ENCODE measurements at regions not wholly inside any gene's neighbourhood (a gene's known extent, or its start where the extent isn't known, plus 50 kb on each side); places are given as distances from the start of the nearest gene placed in this dataset.

DNA sequence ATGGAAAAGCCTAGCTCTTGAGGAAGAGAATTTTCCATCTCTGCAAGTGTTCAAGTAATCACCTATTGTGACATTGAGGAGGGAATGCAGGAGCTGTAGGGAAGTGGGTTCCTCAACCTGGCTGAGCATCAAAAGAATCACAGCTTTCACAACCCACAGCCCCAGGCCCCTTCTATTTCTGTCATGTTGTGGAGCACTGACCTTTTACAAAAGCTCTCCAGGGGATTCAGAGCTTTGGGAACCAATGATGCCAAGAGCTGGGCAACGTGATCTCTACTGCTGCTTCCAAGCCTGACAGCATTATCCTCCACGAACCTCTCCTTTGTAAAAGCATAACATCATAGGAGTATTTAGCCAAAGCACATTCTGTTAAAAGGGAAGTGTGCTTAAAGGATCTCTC, 231.1 kb downstream of the ADAMTS9 start:
- Histone ChIP-seq H3K27ac (ENCODE audit: insufficient read depth in 1 of 2, low read depth in 1 of 2, low read length in 2 of 2, poor library complexity in 1 of 2, severe bottlenecking in 2 of 2) (no peak overlapping the region), H3K4me3 (ENCODE audit: control insufficient read depth in 1 of 7, extremely low read depth in 1 of 7, insufficient read depth in 4 of 7, low read depth in 2 of 7, low read length in 6 of 7) (no peak overlapping the region), H3K9me3 (ENCODE audit: control extremely low read depth in 1 of 5, control insufficient read depth in 4 of 5, insufficient read depth in 2 of 5, low read depth in 1 of 5, low read length in 4 of 5) (no peaks in the 10 kb centered on the region), H3K4me1 (ENCODE audit: control extremely low read depth in 1 of 4, control insufficient read depth in 4 of 4, insufficient read depth in 4 of 4, low read length in 3 of 4) (no peaks in the 10 kb centered on the region), H3K36me3 (ENCODE audit: control insufficient read depth in 4 of 4, insufficient read depth in 4 of 4, low read length in 3 of 4) (no peaks in the 10 kb centered on the region), H3K27me3 (replicated peaks in 2 of 5; ENCODE audit: control insufficient read depth in 4 of 5, insufficient read depth in 5 of 5, low read length in 4 of 5) (peaks cover 4 to 72% (median 10%) of the 10 kb centered on the region in 5 experiments)
- DNase-seq = no peak
- POLR2A ChIA-PET = no interaction called here
- CTCF ChIA-PET = no interaction called here
- no CpG with 5 or more reads among the region's 2 CpGs for WGBS (ENCODE audit: insufficient coverage)

DNA sequence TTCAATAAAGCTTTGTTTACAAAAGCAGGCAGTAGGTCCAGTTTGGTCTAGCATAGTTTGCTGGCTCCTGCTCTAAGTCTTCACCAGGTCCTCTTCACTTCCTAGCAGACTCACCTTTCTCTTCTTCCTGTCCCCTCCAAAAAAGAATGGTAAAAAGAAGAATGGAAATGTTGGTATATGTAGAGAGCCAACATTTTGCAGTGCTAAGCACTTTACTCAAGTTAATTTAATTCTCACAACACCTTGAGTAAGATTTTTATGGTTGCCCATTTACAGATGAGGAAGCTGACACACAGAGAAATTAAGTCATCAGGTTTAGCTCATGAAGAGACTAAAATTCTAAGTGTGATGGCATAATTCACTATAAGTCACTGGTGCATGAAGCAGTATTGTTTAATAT, 230.1 kb upstream of the PRICKLE2 start:
- H3K27ac ChIP-seq (ENCODE audit: insufficient read depth in 1 of 2, low read depth in 1 of 2, low read length in 2 of 2, poor library complexity in 1 of 2, severe bottlenecking in 2 of 2) = no peak overlapping the region
- peaks cover 4 to 68% (median 12%) of the 10 kb centered on the region in 5 experiments for H3K27me3 ChIP-seq (replicated peaks in 2 of 5; ENCODE audit: control insufficient read depth in 4 of 5, insufficient read depth in 5 of 5, low read length in 4 of 5)
- no peaks in the 10 kb centered on the region for H3K9me3 ChIP-seq (ENCODE audit: control extremely low read depth in 1 of 5, control insufficient read depth in 4 of 5, insufficient read depth in 2 of 5, low read depth in 1 of 5, low read length in 4 of 5)
- H3K36me3 ChIP-seq (ENCODE audit: control insufficient read depth in 4 of 4, insufficient read depth in 4 of 4, low read length in 3 of 4) = no peaks in the 10 kb centered on the region
- no peak for DNase-seq
- no peaks in the 10 kb centered on the region for H3K4me1 ChIP-seq (ENCODE audit: control extremely low read depth in 1 of 4, control insufficient read depth in 4 of 4, insufficient read depth in 4 of 4, low read length in 3 of 4)
- ChIA-PET CTCF (no interaction called here), POLR2A (no interaction called here)
- H3K4me3 ChIP-seq (ENCODE audit: control insufficient read depth in 1 of 7, extremely low read depth in 1 of 7, insufficient read depth in 4 of 7, low read depth in 2 of 7, low read length in 6 of 7) = no peak overlapping the region

- Histone ChIP-seq H3K9me3 (ENCODE audit: control extremely low read depth in 1 of 5, control insufficient read depth in 4 of 5, insufficient read depth in 2 of 5, low read depth in 1 of 5, low read length in 4 of 5) (no peaks in the 10 kb centered on the region), H3K27me3 (replicated peaks in 2 of 5; ENCODE audit: control insufficient read depth in 4 of 5, insufficient read depth in 5 of 5, low read length in 4 of 5) (peaks cover 4 to 68% (median 12%) of the 10 kb centered on the region in 5 experiments), H3K4me3 (ENCODE audit: control insufficient read depth in 1 of 7, extremely low read depth in 1 of 7, insufficient read depth in 4 of 7, low read depth in 2 of 7, low read length in 6 of 7) (no peak overlapping the region), H3K36me3 (ENCODE audit: control insufficient read depth in 4 of 4, insufficient read depth in 4 of 4, low read length in 3 of 4) (no peaks in the 10 kb centered on the region), H3K27ac (ENCODE audit: insufficient read depth in 1 of 2, low read depth in 1 of 2, low read length in 2 of 2, poor library complexity in 1 of 2, severe bottlenecking in 2 of 2) (no peak overlapping the region), H3K4me1 (ENCODE audit: control extremely low read depth in 1 of 4, control insufficient read depth in 4 of 4, insufficient read depth in 4 of 4, low read length in 3 of 4) (no peaks in the 10 kb centered on the region)
- WGBS (ENCODE audit: insufficient coverage) = 100% methylated on average over 3 of the region's 5 CpGs
- DNase-seq = no peak
- POLR2A ChIA-PET = no interaction called here
- CTCF ChIA-PET = no interaction called here
Observed at GRCh38 chr3:64454768-64455167, 229.5 kb upstream of the PRICKLE2 start.

- H3K27ac ChIP-seq (ENCODE audit: insufficient read depth in 1 of 2, low read depth in 1 of 2, low read length in 2 of 2, poor library complexity in 1 of 2, severe bottlenecking in 2 of 2) = no peak overlapping the region
- peaks cover 4 to 66% (median 12%) of the 10 kb centered on the region in 5 experiments for H3K27me3 ChIP-seq (replicated peaks in 2 of 5; ENCODE audit: control insufficient read depth in 4 of 5, insufficient read depth in 5 of 5, low read length in 4 of 5)
- ChIA-PET CTCF (no interaction called here), POLR2A (no interaction called here)
- H3K9me3 ChIP-seq (ENCODE audit: control extremely low read depth in 1 of 5, control insufficient read depth in 4 of 5, insufficient read depth in 2 of 5, low read depth in 1 of 5, low read length in 4 of 5) = no peaks in the 10 kb centered on the region
- 100% methylated on average over 1 of the region's 3 CpGs for WGBS (ENCODE audit: insufficient coverage)
- no peak for DNase-seq
- no peaks in the 10 kb centered on the region for H3K36me3 ChIP-seq (ENCODE audit: control insufficient read depth in 4 of 4, insufficient read depth in 4 of 4, low read length in 3 of 4)
- H3K4me1 ChIP-seq (ENCODE audit: control extremely low read depth in 1 of 4, control insufficient read depth in 4 of 4, insufficient read depth in 4 of 4, low read length in 3 of 4) = no peaks in the 10 kb centered on the region
- no peak overlapping the region for H3K4me3 ChIP-seq (ENCODE audit: control insufficient read depth in 1 of 7, extremely low read depth in 1 of 7, insufficient read depth in 4 of 7, low read depth in 2 of 7, low read length in 6 of 7)
Observed at GRCh38 chr3:64454179-64454578, 228.9 kb upstream of the PRICKLE2 start.

DNA sequence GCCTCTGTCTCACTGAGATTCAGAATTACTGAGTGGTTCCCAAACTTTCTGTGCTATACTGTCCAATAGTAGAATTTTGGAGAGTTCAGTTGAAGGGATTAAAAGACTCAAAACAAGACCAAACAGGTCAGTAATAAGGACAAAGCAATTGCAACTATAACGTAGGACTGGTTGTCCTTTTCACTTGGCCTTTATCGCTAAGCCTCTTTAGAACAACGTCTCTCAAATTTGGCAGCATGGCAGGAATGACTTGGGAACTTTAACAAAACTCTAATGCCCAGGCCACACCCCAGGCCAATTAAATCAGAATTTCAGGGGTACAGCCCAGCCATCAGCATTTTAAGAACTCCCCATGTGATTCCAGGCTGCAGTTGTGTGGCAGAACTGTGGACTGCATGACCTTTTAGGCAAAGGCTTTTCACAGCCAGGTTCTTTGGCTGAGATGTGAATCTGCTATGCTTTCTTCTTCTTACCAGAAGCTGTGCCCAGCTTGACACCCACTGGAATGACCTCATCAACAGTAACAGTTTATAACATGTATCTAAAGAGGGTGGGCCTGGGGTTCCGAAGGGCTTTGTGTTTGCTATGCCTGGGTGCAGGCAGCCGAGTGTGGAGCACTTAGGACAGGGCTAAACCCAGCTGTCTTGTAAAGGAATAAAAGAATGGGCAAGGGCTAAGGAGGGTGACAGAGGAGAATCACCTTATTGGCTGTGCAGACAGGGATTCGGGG, 226.2 kb upstream of the PRICKLE2 start:
- Histone ChIP-seq H3K4me3 (ENCODE audit: control insufficient read depth in 1 of 7, extremely low read depth in 1 of 7, insufficient read depth in 4 of 7, low read depth in 2 of 7, low read length in 6 of 7) (no peak overlapping the region), H3K4me1 (ENCODE audit: control extremely low read depth in 1 of 4, control insufficient read depth in 4 of 4, insufficient read depth in 4 of 4, low read length in 3 of 4) (no peaks in the 10 kb centered on the region), H3K27me3 (replicated peaks in 2 of 5; ENCODE audit: control insufficient read depth in 4 of 5, insufficient read depth in 5 of 5, low read length in 4 of 5) (peaks cover 8 to 69% (median 13%) of the 10 kb centered on the region in 5 experiments), H3K27ac (ENCODE audit: insufficient read depth in 1 of 2, low read depth in 1 of 2, low read length in 2 of 2, poor library complexity in 1 of 2, severe bottlenecking in 2 of 2) (no peak overlapping the region), H3K9me3 (ENCODE audit: control extremely low read depth in 1 of 5, control insufficient read depth in 4 of 5, insufficient read depth in 2 of 5, low read depth in 1 of 5, low read length in 4 of 5) (no peaks in the 10 kb centered on the region), H3K36me3 (ENCODE audit: control insufficient read depth in 4 of 4, insufficient read depth in 4 of 4, low read length in 3 of 4) (no peaks in the 10 kb centered on the region)
- ChIA-PET CTCF (interaction anchor here (2.4 kb wide), 1 partner anchor 12 kb away, joined by 11 read pairs; no protein-coding TSS in a partner anchor), POLR2A (no interaction called here)
- WGBS (ENCODE audit: insufficient coverage) = 94% methylated on average over 6 of the region's 6 CpGs
- no peak for DNase-seq

- ChIA-PET POLR2A (no interaction called here), CTCF (interaction anchor here (1.1 kb wide), 1 partner anchor 34 kb away, joined by 3 read pairs; no protein-coding TSS in a partner anchor)
- H3K36me3 ChIP-seq (ENCODE audit: control insufficient read depth in 4 of 4, insufficient read depth in 4 of 4, low read length in 3 of 4) = no peaks in the 10 kb centered on the region
Observed at GRCh38 chr3:64450396-64450956, 225.2 kb upstream of the PRICKLE2 start.

GRCh38 chr3:64449026-64449425, 223.8 kb upstream of the PRICKLE2 start:
- 100% methylated on average over 1 of the region's 2 CpGs for WGBS (ENCODE audit: insufficient coverage)
- Histone ChIP-seq H3K4me3 (ENCODE audit: control insufficient read depth in 1 of 7, extremely low read depth in 1 of 7, insufficient read depth in 4 of 7, low read depth in 2 of 7, low read length in 6 of 7) (no peak overlapping the region), H3K27me3 (replicated peaks in 2 of 5; ENCODE audit: control insufficient read depth in 4 of 5, insufficient read depth in 5 of 5, low read length in 4 of 5) (peaks cover 14 to 78% (median 22%) of the 10 kb centered on the region in 5 experiments), H3K27ac (ENCODE audit: insufficient read depth in 1 of 2, low read depth in 1 of 2, low read length in 2 of 2, poor library complexity in 1 of 2, severe bottlenecking in 2 of 2) (no peak overlapping the region), H3K36me3 (ENCODE audit: control insufficient read depth in 4 of 4, insufficient read depth in 4 of 4, low read length in 3 of 4) (no peaks in the 10 kb centered on the region), H3K9me3 (ENCODE audit: control extremely low read depth in 1 of 5, control insufficient read depth in 4 of 5, insufficient read depth in 2 of 5, low read depth in 1 of 5, low read length in 4 of 5) (no peaks in the 10 kb centered on the region), H3K4me1 (ENCODE audit: control extremely low read depth in 1 of 4, control insufficient read depth in 4 of 4, insufficient read depth in 4 of 4, low read length in 3 of 4) (peaks cover 0 to 7% (median 3%) of the 10 kb centered on the region in 4 experiments)
- ChIA-PET POLR2A (no interaction called here), CTCF (no interaction called here)
- no peak for DNase-seq

More at GRCh38 chr3:64450396-64450956, 225.2 kb upstream of the PRICKLE2 start:
- WGBS (ENCODE audit: insufficient coverage) = 76% methylated on average over 2 of the region's 5 CpGs
- no peak overlapping the region for H3K27ac ChIP-seq (ENCODE audit: insufficient read depth in 1 of 2, low read depth in 1 of 2, low read length in 2 of 2, poor library complexity in 1 of 2, severe bottlenecking in 2 of 2)
- DNase-seq = no peak
- H3K4me3 ChIP-seq (ENCODE audit: control insufficient read depth in 1 of 7, extremely low read depth in 1 of 7, insufficient read depth in 4 of 7, low read depth in 2 of 7, low read length in 6 of 7) = no peak overlapping the region
- no peaks in the 10 kb centered on the region for H3K4me1 ChIP-seq (ENCODE audit: control extremely low read depth in 1 of 4, control insufficient read depth in 4 of 4, insufficient read depth in 4 of 4, low read length in 3 of 4)
- peaks cover 12 to 72% (median 19%) of the 10 kb centered on the region in 5 experiments for H3K27me3 ChIP-seq (replicated peaks in 2 of 5; ENCODE audit: control insufficient read depth in 4 of 5, insufficient read depth in 5 of 5, low read length in 4 of 5)
- H3K9me3 ChIP-seq (ENCODE audit: control extremely low read depth in 1 of 5, control insufficient read depth in 4 of 5, insufficient read depth in 2 of 5, low read depth in 1 of 5, low read length in 4 of 5) = no peaks in the 10 kb centered on the region
